ENCODE measurements at regions not wholly inside any gene's neighbourhood (a gene's known extent, or its start where the extent isn't known, plus 50 kb on each side); places are given as distances from the start of the nearest gene placed in this dataset.

DNA sequence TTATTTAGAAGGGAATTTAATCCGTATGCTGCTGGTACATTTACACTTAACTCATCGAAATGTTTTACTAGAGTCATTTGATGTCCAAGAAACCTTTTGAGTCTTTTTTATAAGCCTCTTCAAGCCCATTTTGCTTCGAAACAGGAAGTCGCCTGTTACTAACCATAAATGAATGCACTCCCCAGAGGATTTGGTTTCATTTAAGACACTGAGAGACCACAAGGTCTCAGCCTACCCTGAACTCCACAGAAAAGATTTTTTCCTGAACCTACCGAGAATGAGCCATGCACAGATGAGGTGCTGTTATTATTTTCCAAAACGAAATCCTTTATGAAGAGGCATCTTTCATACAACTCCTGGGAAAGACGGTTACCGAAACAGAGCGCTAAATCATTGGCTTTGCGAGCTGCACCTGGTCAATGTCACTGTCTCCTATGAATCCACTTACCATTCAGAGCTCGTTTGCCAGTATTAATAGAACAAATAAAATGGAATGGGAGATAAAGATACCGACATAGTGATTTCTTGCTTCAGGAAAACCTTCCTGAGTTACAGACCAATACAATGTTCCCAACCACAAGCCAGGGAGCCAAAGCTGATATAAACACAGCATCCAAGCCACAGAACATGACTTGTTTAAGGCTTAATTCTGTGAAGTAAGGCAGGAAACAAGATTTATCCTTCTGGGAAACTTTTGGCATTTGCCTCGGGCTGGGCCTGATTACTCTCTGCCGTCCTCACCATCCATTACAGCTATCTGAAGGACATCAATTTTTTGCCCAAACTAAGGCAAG lies 382.1 kb downstream of the OSR1 start:
- no peak for TF ChIP-seq POLR2AphosphoS5 (IDR thresholded peaks at IDR 0.05; ENCODE audit: low read depth)
- TF ChIP-seq, protein P1, sequence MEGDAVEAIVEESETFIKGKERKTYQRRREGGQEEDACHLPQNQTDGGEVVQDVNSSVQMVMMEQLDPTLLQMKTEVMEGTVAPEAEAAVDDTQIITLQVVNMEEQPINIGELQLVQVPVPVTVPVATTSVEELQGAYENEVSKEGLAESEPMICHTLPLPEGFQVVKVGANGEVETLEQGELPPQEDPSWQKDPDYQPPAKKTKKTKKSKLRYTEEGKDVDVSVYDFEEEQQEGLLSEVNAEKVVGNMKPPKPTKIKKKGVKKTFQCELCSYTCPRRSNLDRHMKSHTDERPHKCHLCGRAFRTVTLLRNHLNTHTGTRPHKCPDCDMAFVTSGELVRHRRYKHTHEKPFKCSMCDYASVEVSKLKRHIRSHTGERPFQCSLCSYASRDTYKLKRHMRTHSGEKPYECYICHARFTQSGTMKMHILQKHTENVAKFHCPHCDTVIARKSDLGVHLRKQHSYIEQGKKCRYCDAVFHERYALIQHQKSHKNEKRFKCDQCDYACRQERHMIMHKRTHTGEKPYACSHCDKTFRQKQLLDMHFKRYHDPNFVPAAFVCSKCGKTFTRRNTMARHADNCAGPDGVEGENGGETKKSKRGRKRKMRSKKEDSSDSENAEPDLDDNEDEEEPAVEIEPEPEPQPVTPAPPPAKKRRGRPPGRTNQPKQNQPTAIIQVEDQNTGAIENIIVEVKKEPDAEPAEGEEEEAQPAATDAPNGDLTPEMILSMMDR (IDR thresholded peaks at IDR 0.05; ENCODE audit: insufficient read depth, low read length): no peak
- TF ChIP-seq SPI1 (IDR thresholded peaks at IDR 0.05; ENCODE audit: borderline replicate concordance, low read depth): no peak
- no peak for TF ChIP-seq GABPA (IDR thresholded peaks at IDR 0.05; ENCODE audit: low read depth)
- TF ChIP-seq, protein P2, sequence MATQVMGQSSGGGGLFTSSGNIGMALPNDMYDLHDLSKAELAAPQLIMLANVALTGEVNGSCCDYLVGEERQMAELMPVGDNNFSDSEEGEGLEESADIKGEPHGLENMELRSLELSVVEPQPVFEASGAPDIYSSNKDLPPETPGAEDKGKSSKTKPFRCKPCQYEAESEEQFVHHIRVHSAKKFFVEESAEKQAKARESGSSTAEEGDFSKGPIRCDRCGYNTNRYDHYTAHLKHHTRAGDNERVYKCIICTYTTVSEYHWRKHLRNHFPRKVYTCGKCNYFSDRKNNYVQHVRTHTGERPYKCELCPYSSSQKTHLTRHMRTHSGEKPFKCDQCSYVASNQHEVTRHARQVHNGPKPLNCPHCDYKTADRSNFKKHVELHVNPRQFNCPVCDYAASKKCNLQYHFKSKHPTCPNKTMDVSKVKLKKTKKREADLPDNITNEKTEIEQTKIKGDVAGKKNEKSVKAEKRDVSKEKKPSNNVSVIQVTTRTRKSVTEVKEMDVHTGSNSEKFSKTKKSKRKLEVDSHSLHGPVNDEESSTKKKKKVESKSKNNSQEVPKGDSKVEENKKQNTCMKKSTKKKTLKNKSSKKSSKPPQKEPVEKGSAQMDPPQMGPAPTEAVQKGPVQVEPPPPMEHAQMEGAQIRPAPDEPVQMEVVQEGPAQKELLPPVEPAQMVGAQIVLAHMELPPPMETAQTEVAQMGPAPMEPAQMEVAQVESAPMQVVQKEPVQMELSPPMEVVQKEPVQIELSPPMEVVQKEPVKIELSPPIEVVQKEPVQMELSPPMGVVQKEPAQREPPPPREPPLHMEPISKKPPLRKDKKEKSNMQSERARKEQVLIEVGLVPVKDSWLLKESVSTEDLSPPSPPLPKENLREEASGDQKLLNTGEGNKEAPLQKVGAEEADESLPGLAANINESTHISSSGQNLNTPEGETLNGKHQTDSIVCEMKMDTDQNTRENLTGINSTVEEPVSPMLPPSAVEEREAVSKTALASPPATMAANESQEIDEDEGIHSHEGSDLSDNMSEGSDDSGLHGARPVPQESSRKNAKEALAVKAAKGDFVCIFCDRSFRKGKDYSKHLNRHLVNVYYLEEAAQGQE (IDR thresholded peaks at IDR 0.05; ENCODE audit: insufficient replicate concordance, low read depth): no peak
- DNase-seq (ENCODE audit: low read depth in 1 of 2, low spot score in 1 of 2): no peak
- Histone ChIP-seq H3K27ac (replicated peaks) (no peak overlapping the region), H3K27me3 (ENCODE audit: insufficient read depth, poor library complexity, severe bottlenecking) (no peaks in the 10 kb centered on the region), H3K4me3 (replicated peaks; ENCODE audit: insufficient read depth, low read length) (no peak overlapping the region)

DNA sequence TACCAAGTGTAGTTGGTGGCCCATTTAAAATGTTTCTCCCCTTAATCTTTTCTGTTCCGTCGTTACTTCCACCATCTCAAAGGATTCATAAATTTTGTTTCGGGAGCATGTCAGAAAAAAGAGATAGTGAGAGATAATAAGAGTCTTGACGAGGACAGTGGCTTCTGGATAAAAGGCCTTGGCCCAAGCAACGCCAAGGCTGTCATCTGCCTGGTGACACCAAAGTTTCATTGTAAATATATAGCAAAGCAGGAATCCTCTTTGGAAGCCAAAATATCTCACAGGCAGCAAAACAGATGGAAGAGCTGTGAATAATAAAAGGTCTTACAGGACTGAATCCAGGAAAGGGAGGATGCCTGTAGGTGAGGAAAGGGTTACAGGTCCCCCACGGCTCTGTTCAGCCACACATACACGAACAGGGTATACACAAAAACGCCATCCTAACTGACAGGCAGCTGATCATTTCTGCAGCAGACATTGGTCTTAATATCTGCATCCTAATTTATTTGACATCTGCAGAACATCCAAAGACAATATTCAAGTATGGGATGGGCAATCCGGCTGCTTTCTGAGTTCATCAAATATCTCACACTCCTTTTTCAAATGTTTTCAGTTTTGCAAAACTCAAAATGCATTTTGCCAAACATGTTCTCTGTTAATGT lies 382.8 kb downstream of the OSR1 start:
- TF ChIP-seq POLR2AphosphoS5 (IDR thresholded peaks at IDR 0.05; ENCODE audit: low read depth) (no peak), SPI1 (IDR thresholded peaks at IDR 0.05; ENCODE audit: borderline replicate concordance, low read depth) (no peak), GABPA (IDR thresholded peaks at IDR 0.05; ENCODE audit: low read depth) (no peak)
- TF ChIP-seq, protein P2 (IDR thresholded peaks at IDR 0.05; ENCODE audit: insufficient replicate concordance, low read depth): no peak
- TF ChIP-seq, protein P1 (IDR thresholded peaks at IDR 0.05; ENCODE audit: insufficient read depth, low read length): no peak
- no peaks in the 10 kb centered on the region for H3K27me3 ChIP-seq (ENCODE audit: insufficient read depth, poor library complexity, severe bottlenecking)
- no peak for DNase-seq (ENCODE audit: low read depth in 1 of 2, low spot score in 1 of 2)
- no peak overlapping the region for H3K4me3 ChIP-seq (replicated peaks; ENCODE audit: insufficient read depth, low read length)
- no peak overlapping the region for H3K27ac ChIP-seq (replicated peaks)

DNA sequence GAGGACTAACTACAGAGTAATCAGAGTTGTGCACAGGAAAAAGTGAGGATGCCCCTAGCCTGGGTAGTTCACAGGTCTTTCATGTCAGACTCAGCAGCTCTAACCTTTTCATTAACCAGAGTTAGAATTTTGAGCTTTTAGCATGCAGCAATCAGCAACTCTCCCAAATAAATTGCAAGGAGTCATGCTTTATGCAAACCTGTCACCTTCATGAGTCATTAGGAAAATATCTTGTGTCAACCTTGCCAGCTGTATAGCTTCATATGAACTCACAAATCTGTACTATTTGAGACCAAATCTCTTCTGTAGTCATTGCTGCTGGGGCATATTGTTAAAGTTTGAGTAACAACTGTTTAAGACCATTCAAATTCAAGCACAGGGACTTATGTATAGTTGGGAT lies 382.3 kb upstream of the NT5C1B start:
- no peak overlapping the region for H3K27ac ChIP-seq (replicated peaks)
- no peak for DNase-seq (ENCODE audit: low read depth in 1 of 2, low spot score in 1 of 2)
- TF ChIP-seq, protein P1 (IDR thresholded peaks at IDR 0.05; ENCODE audit: insufficient read depth, low read length): no peak
- no peak for TF ChIP-seq POLR2AphosphoS5 (IDR thresholded peaks at IDR 0.05; ENCODE audit: low read depth)
- no peak for TF ChIP-seq SPI1 (IDR thresholded peaks at IDR 0.05; ENCODE audit: borderline replicate concordance, low read depth)
- TF ChIP-seq GABPA (IDR thresholded peaks at IDR 0.05; ENCODE audit: low read depth): no peak
- TF ChIP-seq, protein P2 (IDR thresholded peaks at IDR 0.05; ENCODE audit: insufficient replicate concordance, low read depth): no peak
- no peak overlapping the region for H3K4me3 ChIP-seq (replicated peaks; ENCODE audit: insufficient read depth, low read length)
- no peaks in the 10 kb centered on the region for H3K27me3 ChIP-seq (ENCODE audit: insufficient read depth, poor library complexity, severe bottlenecking)
